Calu3 (cell line): ENCODE measurements at regions not wholly inside any gene's neighbourhood (a gene's known extent, or its start where the extent isn't known, plus 50 kb on each side); places are given as distances from the start of the nearest gene placed in this dataset.

ENCODE experiments used
- BruUV-seq: library from RNA; stranded (reverse); fragments of 400-500 nt; replicated peaks from 2 replicates; lab custom pipeline; 2021; lab: Mats Ljungman, UMichigan
- CTCF ChIA-PET: fragments of 300-600 bp; sonication (Branson Sonifier 250); formaldehyde crosslinking; loops from one replicate; lab custom pipeline; 2022; ENCODE audit warnings: antibody characterized with exemption; lab: Charles Lee
- DNase-seq: peaks from one replicate; pipeline ENCODE4 v3.0.0; 2022
- H3K27ac Mint-ChIP-seq: one replicate; pipeline ENCODE4 v1.8.0; 2022; ENCODE audit warnings: mixed read lengths; ENCODE audit not compliant: unreplicated experiment
- H3K27me3 Mint-ChIP-seq: one replicate; pipeline ENCODE4 v1.8.0; 2022; ENCODE audit warnings: mixed read lengths; ENCODE audit not compliant: unreplicated experiment
- H3K36me3 Mint-ChIP-seq: one replicate; pipeline ENCODE4 v1.8.0; 2022; ENCODE audit warnings: mild to moderate bottlenecking, moderate library complexity, mixed read lengths; ENCODE audit not compliant: insufficient read depth, unreplicated experiment
- H3K4me1 Mint-ChIP-seq: one replicate; pipeline ENCODE4 v1.8.0; 2022; ENCODE audit warnings: mild to moderate bottlenecking, low read depth, mixed read lengths; ENCODE audit not compliant: unreplicated experiment
- H3K4me3 Mint-ChIP-seq: one replicate; pipeline ENCODE4 v1.8.0; 2022; ENCODE audit warnings: mild to moderate bottlenecking, low read depth, moderate library complexity, mixed read lengths; ENCODE audit not compliant: unreplicated experiment
- H3K9me3 Mint-ChIP-seq: one replicate; pipeline ENCODE4 v1.8.0; 2022; ENCODE audit warnings: low read depth, mixed read lengths; ENCODE audit not compliant: unreplicated experiment
- CTCF ChIP-seq: fragments of 200-600 bp; IDR thresholded peaks from one replicate; pipeline ENCODE4 v1.8.0; 2022; ENCODE audit warnings: antibody characterized with exemption; ENCODE audit not compliant: unreplicated experiment
- intact Hi-C: fragments of 100-400 bp; cut with micrococcal nuclease; formaldehyde crosslinking; loops from one replicate; pipeline ENCODE4 v1.10.0; 2022; ENCODE audit not compliant: unreplicated experiment

- Mint-ChIP-seq H3K27me3 (no peaks in the 10 kb centered on the region), H3K9me3 (peaks cover 10% of the 10 kb centered on the region), H3K27ac (no peak overlapping the region), H3K4me3 (no peak overlapping the region), H3K4me1 (no peaks in the 10 kb centered on the region), H3K36me3 (no peaks in the 10 kb centered on the region)
- no peak for TF ChIP-seq CTCF
- BruUV-seq = no TSS peak
- CTCF ChIA-PET = no interaction called here
- intact Hi-C loops = no loop called here
- no peak for DNase-seq
Measured at GRCh38 chr10:37703833-37704382, 153.5 kb downstream of the ZNF248 start.

GRCh38 chr10:37703114-37703513 is 154.3 kb downstream of the ZNF248 start:
- Mint-ChIP-seq H3K36me3 (no peaks in the 10 kb centered on the region), H3K4me1 (no peaks in the 10 kb centered on the region), H3K4me3 (no peak overlapping the region), H3K27ac (no peak overlapping the region), H3K27me3 (no peaks in the 10 kb centered on the region), H3K9me3 (peaks cover 9% of the 10 kb centered on the region)
- BruUV-seq = no TSS peak
- intact Hi-C loops = no loop called here
- TF ChIP-seq CTCF = no peak
- CTCF ChIA-PET = no interaction called here
- DNase-seq = no peak

GRCh38 chr10:37701781-37702493 is 155.5 kb downstream of the ZNF248 start:
- no peak overlapping the region for H3K27ac Mint-ChIP-seq
- no peak overlapping the region for H3K4me3 Mint-ChIP-seq
- no peak for DNase-seq
- H3K4me1 Mint-ChIP-seq = no peaks in the 10 kb centered on the region
- peaks cover 7% of the 10 kb centered on the region for H3K9me3 Mint-ChIP-seq
- no peaks in the 10 kb centered on the region for H3K36me3 Mint-ChIP-seq
- CTCF ChIA-PET = no interaction called here
- no peaks in the 10 kb centered on the region for H3K27me3 Mint-ChIP-seq
- no TSS peak for BruUV-seq
- intact Hi-C loops = no loop called here
- no peak for TF ChIP-seq CTCF

GRCh38 chr10:37700886-37701780 is 156.3 kb downstream of the ZNF248 start:
- BruUV-seq = no TSS peak
- TF ChIP-seq CTCF = no peak
- Mint-ChIP-seq H3K9me3 (peaks cover 3% of the 10 kb centered on the region), H3K36me3 (no peaks in the 10 kb centered on the region), H3K4me3 (no peak overlapping the region), H3K27me3 (no peaks in the 10 kb centered on the region), H3K27ac (no peak overlapping the region), H3K4me1 (no peaks in the 10 kb centered on the region)
- no peak for DNase-seq
- intact Hi-C loops = no loop called here
- CTCF ChIA-PET = no interaction called here
